Activated CD8-positive, alpha-beta memory T cell treated with anti-CD3 and anti-CD28 coated beads, Interleukin-2, amount 50 U/mL, for 1 hour (primary cell): ENCODE measurements at regions not wholly inside any gene's neighbourhood (a gene's known extent, or its start where the extent isn't known, plus 50 kb on each side); places are given as distances from the start of the nearest gene placed in this dataset.

Experiments used
- DNase-seq: peaks from one replicate; pipeline ENCODE4 v3.0.0-alpha.2; 2020; ENCODE audit errors: extremely low read depth

DNA sequence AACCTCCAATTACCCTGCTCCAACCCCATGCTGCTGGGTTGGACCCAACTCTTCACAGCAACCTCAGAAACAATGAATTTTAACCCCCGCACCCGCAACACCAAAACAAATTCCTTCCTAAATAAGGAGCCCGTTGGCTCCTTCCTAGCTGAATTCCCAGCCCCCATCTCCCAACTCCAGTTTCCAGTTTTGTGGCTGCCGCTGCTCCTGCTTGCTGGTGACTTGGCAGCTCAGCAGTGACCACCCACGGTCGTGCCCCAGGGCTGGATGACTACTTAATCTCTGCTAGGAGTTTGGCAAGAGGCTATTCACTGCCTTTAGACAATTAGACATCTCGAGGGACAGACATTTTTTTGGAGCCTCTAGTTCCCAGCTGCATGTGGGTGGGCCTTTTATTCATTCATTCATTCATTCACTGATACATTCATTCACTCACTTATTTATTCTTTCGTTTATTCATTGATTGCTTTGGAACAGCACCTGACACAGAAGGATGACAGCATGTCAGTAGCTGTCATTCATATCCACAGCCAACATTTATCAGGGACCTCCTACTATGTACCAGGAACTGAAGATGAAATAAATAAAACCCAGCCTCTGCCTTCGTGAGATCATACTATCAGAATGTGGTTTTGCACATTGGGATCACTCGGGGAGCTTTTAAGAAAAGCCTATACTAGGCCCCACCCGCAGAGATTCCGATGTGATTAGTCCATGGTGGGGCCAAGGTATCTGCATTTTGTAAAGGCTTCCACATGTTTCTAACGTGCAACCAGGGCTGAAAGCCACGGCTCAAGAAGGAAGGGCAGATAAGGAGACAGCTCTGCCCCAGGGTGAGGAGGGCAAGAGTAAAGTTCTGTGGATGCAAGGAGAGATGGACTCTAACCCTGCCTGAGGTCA, 256.5 kb downstream of the SHQ1 start:
- no peak for DNase-seq

DNA sequence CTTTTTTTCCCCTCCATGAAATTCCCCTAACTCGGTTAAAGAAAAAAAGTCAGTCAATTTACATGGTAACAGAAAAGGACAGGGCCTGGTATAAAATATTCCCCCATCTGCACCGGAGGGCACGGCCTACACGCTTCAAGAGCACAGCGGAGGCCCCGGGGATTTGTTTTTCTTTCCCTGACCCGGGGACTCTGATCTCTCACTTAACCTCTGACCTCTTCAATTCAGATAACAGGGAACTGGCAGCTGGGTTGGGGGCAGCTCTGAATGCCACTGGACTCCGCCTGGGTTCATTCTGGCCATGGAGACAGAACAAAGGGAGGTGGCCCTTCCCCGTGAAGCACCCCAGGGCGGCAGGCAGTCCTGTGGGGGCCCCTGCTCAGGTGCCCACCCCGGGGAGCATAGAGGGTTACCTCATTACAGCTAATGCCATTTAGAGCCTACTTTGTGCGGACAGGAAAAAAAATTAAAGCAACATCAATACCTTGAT, 257.5 kb downstream of the SHQ1 start:
- no peak for DNase-seq

DNA sequence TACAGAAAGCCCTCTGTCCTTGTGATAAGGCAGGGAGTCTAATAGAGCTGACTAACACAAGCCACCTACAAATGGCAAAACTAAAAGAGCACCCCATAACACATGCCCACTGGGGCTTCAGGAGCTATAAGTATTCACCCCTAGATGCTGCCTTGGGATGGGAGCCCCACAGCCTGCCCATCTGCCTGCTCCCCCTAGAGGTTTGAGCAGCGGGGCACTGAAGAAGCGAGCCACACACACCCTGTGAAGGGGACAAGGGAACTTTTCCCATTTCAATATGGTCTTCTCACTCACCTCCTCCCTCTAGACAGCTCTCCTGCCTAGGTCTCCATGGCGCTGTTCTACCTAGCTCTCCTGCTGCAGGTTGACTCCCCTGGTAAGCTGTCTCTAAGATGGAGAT, 261.0 kb downstream of the SHQ1 start:
- DNase-seq = no peak

DNA sequence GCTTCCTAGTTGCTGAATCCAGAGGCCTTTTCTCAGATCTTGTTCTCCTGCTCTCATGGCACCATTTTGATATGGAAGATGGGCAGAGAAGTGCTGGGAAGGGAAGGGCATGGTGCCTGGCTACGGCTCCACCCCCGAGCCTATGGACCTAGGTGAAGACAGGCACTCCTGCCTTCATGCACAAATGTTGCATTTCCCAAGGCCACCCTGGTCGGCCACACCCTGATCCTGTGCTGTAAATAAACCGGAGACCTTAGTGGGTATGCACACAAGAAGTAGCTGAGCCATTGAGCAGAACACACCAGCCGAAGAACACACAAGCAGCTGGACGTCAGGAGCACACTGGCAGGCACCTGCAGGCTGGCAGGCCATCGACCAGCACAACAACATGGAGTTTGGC, 261.6 kb downstream of the SHQ1 start:
- no peak for DNase-seq

DNA sequence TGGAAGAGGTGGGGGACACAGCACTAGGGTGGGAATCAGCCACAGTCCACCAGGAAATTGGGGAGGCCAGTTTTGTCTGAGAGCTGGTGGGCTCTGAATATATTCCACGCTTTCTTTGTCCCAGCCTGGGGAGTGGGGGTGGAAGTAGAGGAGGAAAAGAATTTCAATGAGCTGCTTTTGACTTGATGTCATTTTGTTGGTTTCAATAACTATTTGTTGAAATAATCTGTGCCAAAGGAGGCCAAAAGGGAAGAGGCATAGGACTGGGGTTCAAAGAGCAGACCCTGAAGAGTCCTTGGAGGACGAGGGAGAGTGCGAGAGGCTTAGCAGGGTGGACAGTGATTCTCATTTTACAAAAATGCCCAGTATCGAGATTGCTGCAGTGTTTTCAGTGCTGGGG, 262.3 kb downstream of the SHQ1 start:
- no peak for DNase-seq

GRCh38 chr3:72584262-72584661, 264.0 kb downstream of the SHQ1 start:
- DNase-seq = no peak

DNA sequence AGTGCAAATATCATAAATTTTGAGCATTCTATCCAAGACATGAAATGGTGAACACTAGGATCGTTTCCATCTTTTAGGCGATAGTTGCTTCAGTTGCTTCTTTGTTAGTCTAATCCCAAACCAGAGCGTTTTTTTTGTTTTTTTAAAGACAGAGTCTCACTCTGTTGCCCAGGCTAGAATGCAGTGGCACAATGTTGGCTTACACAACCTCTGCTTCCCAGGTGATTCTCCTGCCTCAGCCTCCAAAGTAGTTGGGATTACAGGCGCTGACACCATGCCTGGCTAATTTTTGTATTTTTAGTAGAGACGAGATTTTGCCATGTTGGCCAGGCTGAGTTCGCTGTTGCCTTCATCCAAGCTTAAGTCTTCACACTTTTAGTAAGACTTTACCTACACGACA, 265.3 kb downstream of the SHQ1 start:
- DNase-seq = no peak

DNA sequence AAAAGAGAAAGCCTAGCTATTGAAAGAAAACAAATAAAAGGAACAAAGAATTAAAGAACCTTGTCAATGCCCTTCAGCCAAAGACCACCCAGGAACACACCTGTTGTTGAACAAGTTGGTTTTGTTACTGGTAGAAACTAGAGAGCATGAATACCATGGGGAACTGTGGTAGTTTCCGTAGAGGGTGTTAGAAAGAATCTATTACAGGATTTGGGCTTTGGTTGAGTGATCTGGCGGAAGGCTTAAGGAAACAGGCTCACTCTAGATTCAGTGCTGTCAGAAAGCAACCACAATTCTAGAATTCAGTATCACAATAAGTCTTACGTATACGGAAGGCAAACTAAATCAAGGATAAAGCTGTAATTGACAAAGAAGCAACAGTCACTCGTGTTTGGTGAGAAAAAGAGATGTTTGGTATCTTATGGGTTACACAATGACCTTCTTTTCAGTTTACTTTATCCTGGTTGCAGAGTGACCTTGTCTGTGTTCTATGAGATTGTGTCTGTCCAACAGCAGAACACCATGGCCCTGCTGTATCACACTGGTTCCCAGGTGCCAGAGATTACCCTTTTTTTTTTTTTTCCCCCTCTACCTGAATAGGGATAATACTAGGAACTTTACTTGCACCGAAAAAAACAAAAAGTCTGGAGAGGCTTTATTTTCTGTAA, 265.9 kb downstream of the SHQ1 start:
- DNase-seq = no peak

DNA sequence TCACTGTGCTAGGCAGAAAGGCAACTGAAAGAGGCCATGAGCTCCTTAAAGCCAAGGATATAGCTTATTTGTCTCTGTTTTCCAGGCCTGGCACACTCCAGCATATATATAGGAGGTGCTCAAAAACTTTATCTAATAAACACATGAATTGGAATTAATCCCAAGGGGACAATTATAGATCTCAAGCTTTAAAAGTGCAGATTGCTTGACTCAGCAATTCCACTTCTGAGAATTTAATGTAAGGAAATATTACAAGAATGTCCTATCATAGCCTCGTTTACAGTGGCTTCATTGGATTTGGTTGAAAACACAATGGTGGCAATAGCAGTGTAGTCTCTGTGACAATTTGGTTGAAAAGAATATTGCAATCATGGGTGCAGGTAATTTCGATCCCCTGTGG, 267.3 kb downstream of the SHQ1 start:
- no peak for DNase-seq

DNA sequence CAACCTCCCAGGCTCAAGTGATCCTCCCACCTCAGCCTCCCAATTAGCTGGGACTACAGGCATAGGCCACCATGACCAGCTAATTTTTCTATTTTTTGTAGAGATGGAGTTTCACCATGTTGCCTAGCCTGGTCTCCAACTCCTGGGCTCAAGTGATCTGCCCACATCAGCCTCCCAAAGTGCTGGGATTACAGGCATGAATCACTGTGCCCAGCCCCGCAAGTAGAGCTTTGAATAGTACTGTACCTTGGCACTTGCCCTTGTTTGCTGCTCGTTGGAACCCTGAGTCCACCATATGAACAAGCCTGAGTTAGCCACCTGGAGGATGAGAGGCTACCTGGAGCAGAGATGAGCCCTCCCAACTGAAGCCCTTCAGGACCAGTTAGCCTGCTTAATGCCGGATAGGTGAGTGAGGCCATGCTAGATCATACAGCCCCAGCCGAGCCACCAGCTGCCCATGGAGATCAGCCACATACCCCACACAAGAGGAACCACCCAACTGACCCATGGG, 267.9 kb downstream of the SHQ1 start:
- DNase-seq = no peak

GRCh38 chr3:72579581-72580245, 268.5 kb downstream of the SHQ1 start:
- DNase-seq = no peak

DNA sequence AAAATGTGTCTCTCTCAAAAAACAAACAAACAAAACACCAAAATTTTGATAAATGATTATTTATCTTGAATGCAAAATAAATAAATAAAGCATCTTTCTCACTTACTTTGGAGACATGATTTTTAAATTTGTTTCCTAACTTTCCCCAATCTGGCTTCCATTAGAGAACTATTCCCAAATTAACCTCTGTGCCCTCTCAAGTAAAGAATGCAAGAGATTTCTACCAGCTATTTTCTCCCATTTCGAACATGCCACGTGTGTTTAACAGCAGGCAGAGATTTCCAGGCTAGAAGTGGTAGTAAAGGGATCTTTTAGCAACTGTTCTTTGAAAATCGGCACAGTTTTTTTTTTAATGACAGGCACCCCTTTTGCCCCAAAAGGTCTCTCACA, 269.1 kb downstream of the SHQ1 start:
- no peak for DNase-seq

GRCh38 chr3:72577190-72577589, 271.1 kb downstream of the SHQ1 start:
- no peak for DNase-seq

- no peak for DNase-seq
Measured at GRCh38 chr3:72576563-72576962, 271.7 kb downstream of the SHQ1 start.

GRCh38 chr3:72574144-72574543, 274.1 kb downstream of the SHQ1 start:
- no peak for DNase-seq

- DNase-seq = no peak
Measured at GRCh38 chr3:72573051-72573450, 275.2 kb downstream of the SHQ1 start.

GRCh38 chr3:72572489-72573007, 275.7 kb downstream of the SHQ1 start:
- no peak for DNase-seq

- no peak for DNase-seq
Measured at GRCh38 chr3:72571638-72572114, 276.6 kb downstream of the SHQ1 start.

DNA sequence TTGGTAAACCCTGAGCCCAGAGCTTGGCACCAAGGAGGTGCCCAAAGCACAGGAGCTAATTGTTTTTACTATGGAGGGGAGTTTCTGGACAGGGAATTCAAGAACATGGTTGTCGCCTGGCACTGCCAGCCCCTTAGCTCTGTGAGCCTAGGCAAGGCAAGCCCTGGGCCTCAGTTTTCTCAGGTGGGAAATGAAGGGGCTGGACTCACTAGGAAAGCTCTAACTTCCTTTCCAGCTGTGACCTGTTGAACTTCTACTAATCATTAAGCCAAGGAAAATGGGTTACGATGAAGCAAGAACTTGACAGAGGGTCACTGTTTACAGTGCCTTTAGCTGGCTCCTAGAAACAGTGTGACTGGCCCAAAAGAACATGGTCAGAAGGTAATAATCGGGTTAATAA, 277.2 kb downstream of the SHQ1 start:
- DNase-seq = no peak

- no peak for DNase-seq
Measured at GRCh38 chr3:72569754-72570440, 278.3 kb downstream of the SHQ1 start.

- no peak for DNase-seq
Measured at GRCh38 chr3:72568083-72568482, 280.2 kb downstream of the SHQ1 start.
